Effector CD4-positive, alpha-beta T cell (primary cell): ENCODE measurements at regions not wholly inside any gene's neighbourhood (a gene's known extent, or its start where the extent isn't known, plus 50 kb on each side); places are given as distances from the start of the nearest gene placed in this dataset.
"Not testable (repeated sequence)": the region's sequence is repeated elsewhere in the genome, so short reads cannot be mapped to it uniquely, and the experiment has no call there.

ENCODE experiments used
- DNase-seq: peaks from one replicate; pipeline ENCODE4 v3.0.0-alpha.2; 2020

- no peak for DNase-seq
Observed at GRCh38 chr3:10628891-10629670, 123.7 kb upstream of the ATP2B2 start.

- DNase-seq: no peak
Observed at GRCh38 chr3:10629671-10630040, 124.3 kb upstream of the ATP2B2 start.

- DNase-seq: no peak
Observed at GRCh38 chr3:10631224-10631623, 125.8 kb upstream of the ATP2B2 start.

GRCh38 chr3:10632125-10632524 is 126.7 kb upstream of the ATP2B2 start:
- no peak for DNase-seq

GRCh38 chr3:10632741-10633140 is 127.4 kb upstream of the ATP2B2 start:
- no peak for DNase-seq

- no peak for DNase-seq
Observed at GRCh38 chr3:10635446-10636076, 130.2 kb upstream of the ATP2B2 start.

GRCh38 chr3:10637342-10637741 is 132.0 kb upstream of the ATP2B2 start:
- no peak for DNase-seq

GRCh38 chr3:10638466-10638865 is 133.1 kb upstream of the ATP2B2 start:
- DNase-seq: no peak

GRCh38 chr3:10641760-10642159 is 136.4 kb upstream of the ATP2B2 start:
- no peak for DNase-seq

GRCh38 chr3:10644189-10644588 is 138.8 kb upstream of the ATP2B2 start:
- no peak for DNase-seq

- DNase-seq: no peak
Observed at GRCh38 chr3:10645800-10646199, 140.4 kb upstream of the ATP2B2 start.

- no peak for DNase-seq
Observed at GRCh38 chr3:10646531-10647335, 141.3 kb upstream of the ATP2B2 start.

- no peak for DNase-seq
Observed at GRCh38 chr3:10647376-10647775, 142.0 kb upstream of the ATP2B2 start.

GRCh38 chr3:10648181-10648580 is 142.8 kb upstream of the ATP2B2 start:
- no peak for DNase-seq

GRCh38 chr3:10649463-10649862 is 144.1 kb upstream of the ATP2B2 start:
- DNase-seq: not testable (repeated sequence)

GRCh38 chr3:10651506-10651905 is 146.1 kb upstream of the ATP2B2 start:
- no peak for DNase-seq

- no peak for DNase-seq
Observed at GRCh38 chr3:10653241-10653640, 147.9 kb upstream of the ATP2B2 start.

- no peak for DNase-seq
Observed at GRCh38 chr3:10653866-10654611, 148.7 kb upstream of the ATP2B2 start.

- DNase-seq: no peak
Observed at GRCh38 chr3:10655105-10655504, 149.7 kb upstream of the ATP2B2 start.

- DNase-seq: not testable (repeated sequence)
Observed at GRCh38 chr3:10657339-10657738, 152.0 kb upstream of the ATP2B2 start.

GRCh38 chr3:10665592-10665991 is 150.4 kb upstream of the SLC6A11 start:
- no peak for DNase-seq

- DNase-seq: no peak
Observed at GRCh38 chr3:10666621-10667020, 149.4 kb upstream of the SLC6A11 start.

- no peak for DNase-seq
Observed at GRCh38 chr3:10667269-10667668, 148.8 kb upstream of the SLC6A11 start.
